ENCODE measurements at regions not wholly inside any gene's neighbourhood (a gene's known extent, or its start where the extent isn't known, plus 50 kb on each side); places are given as distances from the start of the nearest gene placed in this dataset.

- TF ChIP-seq EZH2 (IDR thresholded peaks at IDR 0.05; ENCODE audit: low read length, unreplicated experiment): no peak
- TF ChIP-seq, protein P1, sequence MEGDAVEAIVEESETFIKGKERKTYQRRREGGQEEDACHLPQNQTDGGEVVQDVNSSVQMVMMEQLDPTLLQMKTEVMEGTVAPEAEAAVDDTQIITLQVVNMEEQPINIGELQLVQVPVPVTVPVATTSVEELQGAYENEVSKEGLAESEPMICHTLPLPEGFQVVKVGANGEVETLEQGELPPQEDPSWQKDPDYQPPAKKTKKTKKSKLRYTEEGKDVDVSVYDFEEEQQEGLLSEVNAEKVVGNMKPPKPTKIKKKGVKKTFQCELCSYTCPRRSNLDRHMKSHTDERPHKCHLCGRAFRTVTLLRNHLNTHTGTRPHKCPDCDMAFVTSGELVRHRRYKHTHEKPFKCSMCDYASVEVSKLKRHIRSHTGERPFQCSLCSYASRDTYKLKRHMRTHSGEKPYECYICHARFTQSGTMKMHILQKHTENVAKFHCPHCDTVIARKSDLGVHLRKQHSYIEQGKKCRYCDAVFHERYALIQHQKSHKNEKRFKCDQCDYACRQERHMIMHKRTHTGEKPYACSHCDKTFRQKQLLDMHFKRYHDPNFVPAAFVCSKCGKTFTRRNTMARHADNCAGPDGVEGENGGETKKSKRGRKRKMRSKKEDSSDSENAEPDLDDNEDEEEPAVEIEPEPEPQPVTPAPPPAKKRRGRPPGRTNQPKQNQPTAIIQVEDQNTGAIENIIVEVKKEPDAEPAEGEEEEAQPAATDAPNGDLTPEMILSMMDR (conservative IDR thresholded peaks at IDR 0.05; ENCODE audit: low read depth, low read length): no peak
- TF ChIP-seq EZH2phosphoT487 (IDR thresholded peaks at IDR 0.05; ENCODE audit: borderline replicate concordance, low read length): no peak
Measured at GRCh38 chr3:160129459-160130061, 95.7 kb upstream of the C3orf80 start.
